Activated CD8-positive, alpha-beta T cell treated with anti-CD3 and anti-CD28 coated beads, Interleukin-2, amount 10 ng/mL, durations not matched to agents 7 days and 5 days (primary cell): ENCODE measurements at regions not wholly inside any gene's neighbourhood (a gene's known extent, or its start where the extent isn't known, plus 50 kb on each side); places are given as distances from the start of the nearest gene placed in this dataset.
A peak's percentile ranks its signal among the peaks of the same experiment; 100 is the strongest.
"Not testable (repeated sequence)": the region's sequence is repeated elsewhere in the genome, so short reads cannot be mapped to it uniquely, and the experiment has no call there.

Experiments
- ATAC-seq: fragments of 150-1000 bp; cut with Tn5 transposase; one replicate; pipeline ENCODE4 v1.10.0; 2021; ENCODE audit warnings: moderate library complexity
- CTCF ChIA-PET: fragments of 350-600 bp; sonication (Branson Sonifier 250); formaldehyde crosslinking; loops from one replicate; lab custom pipeline; 2021; ENCODE audit warnings: antibody characterized with exemption; lab: Charles Lee
- POLR2A ChIA-PET: fragments of 350-600 bp; sonication (Branson Sonifier 250); formaldehyde crosslinking; loops from one replicate; lab custom pipeline; 2021; ENCODE audit warnings: antibody characterized with exemption; lab: Charles Lee
- DNase-seq: peaks from one replicate; pipeline ENCODE4 v3.0.0-alpha.2; 2020
- H3K27ac Mint-ChIP-seq: one replicate; pipeline ENCODE4 v1.8.0; 2021; ENCODE audit warnings: mild to moderate bottlenecking, mixed read lengths
- H3K27me3 Mint-ChIP-seq: one replicate; pipeline ENCODE4 v1.8.0; 2021; ENCODE audit warnings: low read depth, mixed read lengths
- H3K36me3 Mint-ChIP-seq: one replicate; pipeline ENCODE4 v1.8.0; 2021; ENCODE audit warnings: low read depth, mixed read lengths
- H3K4me1 Mint-ChIP-seq: one replicate; pipeline ENCODE4 v1.8.0; 2021; ENCODE audit warnings: low read depth, mixed read lengths
- H3K4me3 Mint-ChIP-seq: one replicate; pipeline ENCODE4 v1.8.0; 2021; ENCODE audit warnings: mild to moderate bottlenecking, mixed read lengths
- H3K9me3 Mint-ChIP-seq: one replicate; pipeline ENCODE4 v1.8.0; 2022; ENCODE audit warnings: mixed read lengths; ENCODE audit not compliant: insufficient read depth

DNA sequence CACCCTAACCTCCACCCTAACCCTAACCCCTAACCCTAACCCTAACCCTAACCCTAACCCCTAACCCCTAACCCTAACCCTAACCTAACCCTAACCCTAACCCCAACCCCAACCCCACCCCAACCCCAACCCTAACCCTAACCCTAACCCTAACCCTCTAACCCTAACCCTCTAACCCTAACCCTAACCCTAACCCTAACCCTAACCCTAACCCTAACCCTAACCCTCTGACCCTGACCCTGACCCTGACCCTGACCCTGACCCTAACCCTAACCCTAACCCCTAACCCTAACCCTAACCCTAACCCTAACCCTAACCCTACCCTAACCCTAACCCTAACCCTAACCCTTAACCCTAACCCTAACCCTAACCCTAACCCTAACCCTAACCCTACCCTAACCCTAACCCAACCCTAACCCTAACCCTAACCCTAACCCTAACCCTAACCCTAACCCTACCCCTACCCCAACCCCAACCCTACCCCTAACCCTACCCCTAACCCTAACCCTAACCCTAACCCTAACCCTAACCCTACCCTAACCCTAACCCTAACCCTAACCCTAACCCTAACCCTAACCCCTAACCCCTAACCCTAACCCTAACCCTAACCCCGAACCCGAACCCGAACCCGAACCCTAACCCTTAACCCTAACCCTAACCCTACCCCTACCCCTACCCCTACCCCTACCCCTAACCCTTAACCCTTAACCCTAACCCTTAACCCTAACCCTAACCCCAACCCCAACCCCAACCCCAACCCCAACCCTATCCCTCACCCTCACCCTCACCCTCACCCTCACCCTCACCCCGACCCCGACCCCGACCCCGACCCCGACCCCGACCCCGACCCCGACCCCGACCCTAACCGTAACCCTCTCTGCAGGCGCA is 186.2 kb upstream of the CHL1 start:
- ATAC-seq, H3K4me1 Mint-ChIP-seq, H3K4me3 Mint-ChIP-seq, H3K36me3 Mint-ChIP-seq, H3K9me3 Mint-ChIP-seq, CTCF ChIA-PET, POLR2A ChIA-PET, H3K27ac Mint-ChIP-seq, H3K27me3 Mint-ChIP-seq, DNase-seq: not testable (repeated sequence)

DNA sequence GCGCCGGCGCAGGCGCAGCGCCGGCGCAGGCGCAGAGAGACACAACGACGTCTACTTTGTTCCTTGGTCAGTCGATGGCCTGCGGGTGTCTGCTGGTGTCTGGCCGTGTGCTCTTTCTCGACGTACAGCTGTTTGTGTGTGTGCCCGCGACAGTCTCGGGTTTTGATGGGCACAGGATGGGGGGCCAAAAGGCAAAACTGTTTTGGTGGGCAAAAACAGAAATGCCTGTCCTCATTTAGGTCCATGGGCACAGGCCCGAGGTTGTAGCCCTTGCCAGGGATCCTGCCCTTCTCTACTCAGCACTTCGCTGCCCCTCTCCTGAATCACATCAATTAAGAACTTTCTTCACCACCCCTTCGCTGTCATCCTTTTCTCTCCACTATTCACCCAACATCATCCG is 184.8 kb upstream of the CHL1 start:
- ChIA-PET CTCF (no interaction called here), POLR2A (no interaction called here)
- Mint-ChIP-seq H3K4me3 (peak overlapping the region; percentile 16), H3K9me3 (peaks cover 6% of the 10 kb centered on the region), H3K36me3 (peaks cover 3% of the 10 kb centered on the region), H3K27me3 (no peaks in the 10 kb centered on the region), H3K4me1 (no peaks in the 10 kb centered on the region), H3K27ac (peak overlapping the region; percentile 78)
- DNase-seq (no peak), ATAC-seq (no peak)

DNA sequence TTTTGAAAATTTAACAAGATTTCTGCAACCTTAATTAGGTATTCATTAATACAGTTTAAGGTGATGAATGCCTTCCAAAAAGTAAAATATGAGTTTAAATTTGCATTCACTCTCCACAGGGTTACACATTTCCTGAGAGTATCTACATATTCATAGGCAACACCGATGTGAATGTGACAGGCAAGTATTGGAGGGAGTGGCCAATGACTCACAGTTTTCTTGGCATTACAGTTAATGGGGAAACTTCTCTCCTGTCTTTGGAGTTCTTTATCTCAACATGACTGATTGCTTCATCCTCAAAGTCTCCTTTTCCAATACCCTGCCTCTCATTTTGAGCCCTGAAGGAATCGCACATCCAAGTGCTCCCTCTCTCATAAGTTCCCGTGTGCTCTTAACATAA is 181.9 kb upstream of the CHL1 start:
- Mint-ChIP-seq H3K4me1 (no peaks in the 10 kb centered on the region), H3K27ac (no peak overlapping the region), H3K9me3 (peaks cover 6% of the 10 kb centered on the region), H3K27me3 (no peaks in the 10 kb centered on the region), H3K36me3 (peaks cover 3% of the 10 kb centered on the region), H3K4me3 (no peak overlapping the region)
- ChIA-PET CTCF (no interaction called here), POLR2A (no interaction called here)
- ATAC-seq (no peak), DNase-seq (no peak)

DNA sequence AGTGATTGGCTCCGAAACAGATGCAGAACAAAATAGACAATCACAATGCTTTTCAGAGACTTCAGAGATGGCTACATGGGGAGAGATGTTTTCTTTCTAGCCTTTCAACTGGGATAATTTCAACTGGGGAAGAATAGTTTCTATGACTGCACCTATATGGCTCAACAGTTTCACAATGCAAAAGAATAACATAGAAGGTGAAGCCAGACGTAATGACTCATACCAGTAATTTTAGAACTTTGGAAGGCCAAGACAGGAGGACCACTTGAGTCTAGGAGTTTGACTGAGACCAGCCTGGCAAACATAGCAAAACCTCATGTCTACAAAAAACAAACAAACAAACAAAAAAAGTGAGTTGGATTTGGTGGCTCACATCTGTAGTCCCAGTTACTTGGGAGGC is 180.2 kb upstream of the CHL1 start:
- POLR2A ChIA-PET: no interaction called here

DNA sequence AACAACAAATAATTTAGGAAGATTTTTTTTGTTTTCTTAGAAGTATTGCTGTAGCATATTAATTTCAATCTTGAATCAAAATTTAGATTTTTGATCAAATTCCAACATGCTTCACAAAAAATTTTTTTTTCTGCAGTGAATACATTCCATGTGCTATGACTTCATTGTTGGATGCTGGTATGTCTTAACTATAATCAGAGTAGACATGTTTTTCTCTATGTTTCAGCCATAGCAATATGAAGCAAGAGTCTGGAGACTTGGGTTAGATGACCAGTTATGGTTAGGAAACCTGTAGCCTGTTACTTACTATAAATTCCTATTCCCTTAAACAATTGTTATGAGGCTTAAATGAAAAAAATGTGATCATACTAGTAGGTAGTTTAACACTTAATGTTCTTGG is 176.1 kb upstream of the CHL1 start:
- no peaks in the 10 kb centered on the region for H3K27me3 Mint-ChIP-seq
- no peak for ATAC-seq
- no peaks in the 10 kb centered on the region for H3K4me1 Mint-ChIP-seq
- no peak for DNase-seq
- H3K9me3 Mint-ChIP-seq: no peaks in the 10 kb centered on the region
- CTCF ChIA-PET: no interaction called here
- H3K36me3 Mint-ChIP-seq: no peaks in the 10 kb centered on the region
- POLR2A ChIA-PET: no interaction called here
- no peak overlapping the region for H3K27ac Mint-ChIP-seq
- H3K4me3 Mint-ChIP-seq: no peak overlapping the region

More for the DNA sequence above, 180.2 kb upstream of the CHL1 start:
- Mint-ChIP-seq H3K27me3 (no peaks in the 10 kb centered on the region), H3K9me3 (peaks cover 6% of the 10 kb centered on the region), H3K27ac (no peak overlapping the region), H3K4me3 (no peak overlapping the region), H3K4me1 (no peaks in the 10 kb centered on the region), H3K36me3 (peaks cover 3% of the 10 kb centered on the region)
- ATAC-seq: no peak
- CTCF ChIA-PET: no interaction called here
- no peak for DNase-seq

DNA sequence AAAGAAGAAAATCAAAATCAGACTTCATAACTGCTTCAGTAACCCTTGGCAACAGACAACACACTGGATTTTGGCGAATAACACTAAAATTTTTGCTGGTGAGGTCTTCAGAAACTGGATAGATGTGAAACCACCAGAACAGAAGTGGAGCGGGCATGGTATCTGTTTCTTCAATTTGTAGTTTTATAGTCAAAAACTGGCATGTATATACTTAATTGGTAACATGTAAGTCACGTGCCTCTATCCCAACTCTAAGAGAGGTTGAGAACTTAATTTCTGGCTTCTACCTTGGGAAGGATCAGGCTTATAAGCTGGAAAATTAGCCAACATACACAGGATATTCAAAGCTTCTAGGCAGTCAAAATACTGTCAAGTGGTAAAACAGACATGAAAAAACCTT is 172.6 kb upstream of the CHL1 start:
- DNase-seq (no peak), ATAC-seq (no peak)
- Mint-ChIP-seq H3K27me3 (no peaks in the 10 kb centered on the region), H3K36me3 (no peaks in the 10 kb centered on the region), H3K27ac (no peak overlapping the region), H3K4me1 (no peaks in the 10 kb centered on the region), H3K4me3 (no peak overlapping the region), H3K9me3 (no peaks in the 10 kb centered on the region)
- ChIA-PET CTCF (no interaction called here), POLR2A (no interaction called here)

DNA sequence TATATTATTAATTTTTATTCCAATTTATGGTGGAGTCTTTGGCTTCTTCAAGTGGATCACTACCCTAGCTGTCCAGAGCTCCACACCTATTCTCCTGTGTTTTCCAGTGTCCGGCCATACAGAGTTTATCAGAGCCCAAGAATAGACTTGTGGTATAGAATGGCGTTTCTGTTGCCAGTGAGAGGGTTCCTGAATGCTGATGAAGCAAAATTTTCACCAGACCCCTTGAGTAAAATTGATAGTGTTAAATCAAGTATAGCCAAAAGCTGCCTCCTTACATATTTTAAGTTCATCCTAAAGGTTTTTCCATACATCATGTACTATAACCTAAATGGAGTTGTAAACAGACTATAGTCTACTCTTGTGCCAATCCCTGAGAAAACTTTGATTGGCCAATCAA is 171.5 kb upstream of the CHL1 start:
- H3K4me3 Mint-ChIP-seq: no peak overlapping the region
- no peaks in the 10 kb centered on the region for H3K4me1 Mint-ChIP-seq
- CTCF ChIA-PET: no interaction called here
- POLR2A ChIA-PET: no interaction called here
- no peaks in the 10 kb centered on the region for H3K9me3 Mint-ChIP-seq
- no peaks in the 10 kb centered on the region for H3K27me3 Mint-ChIP-seq
- no peak overlapping the region for H3K27ac Mint-ChIP-seq
- H3K36me3 Mint-ChIP-seq: no peaks in the 10 kb centered on the region
- ATAC-seq (no peak), DNase-seq (no peak)

DNA sequence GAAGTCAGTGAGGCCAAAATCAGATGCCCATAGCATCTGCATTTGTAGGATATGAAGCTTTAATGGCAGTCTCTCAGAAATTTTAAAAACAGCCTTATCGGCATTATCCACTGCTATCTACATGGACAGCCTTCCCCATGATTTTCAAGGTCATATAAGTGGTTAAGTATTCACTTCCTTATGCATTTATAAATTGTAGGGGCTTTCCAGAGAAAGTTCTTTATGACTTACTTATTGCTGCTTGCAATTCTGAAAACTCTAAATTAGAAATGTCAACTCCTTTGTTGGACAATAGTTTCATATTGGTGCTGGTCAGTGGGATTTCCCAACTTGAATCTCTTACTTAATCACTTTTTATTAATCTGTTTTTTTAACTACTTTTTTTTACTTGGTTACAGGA is 160.6 kb upstream of the CHL1 start:
- POLR2A ChIA-PET: not testable (repeated sequence)

DNA sequence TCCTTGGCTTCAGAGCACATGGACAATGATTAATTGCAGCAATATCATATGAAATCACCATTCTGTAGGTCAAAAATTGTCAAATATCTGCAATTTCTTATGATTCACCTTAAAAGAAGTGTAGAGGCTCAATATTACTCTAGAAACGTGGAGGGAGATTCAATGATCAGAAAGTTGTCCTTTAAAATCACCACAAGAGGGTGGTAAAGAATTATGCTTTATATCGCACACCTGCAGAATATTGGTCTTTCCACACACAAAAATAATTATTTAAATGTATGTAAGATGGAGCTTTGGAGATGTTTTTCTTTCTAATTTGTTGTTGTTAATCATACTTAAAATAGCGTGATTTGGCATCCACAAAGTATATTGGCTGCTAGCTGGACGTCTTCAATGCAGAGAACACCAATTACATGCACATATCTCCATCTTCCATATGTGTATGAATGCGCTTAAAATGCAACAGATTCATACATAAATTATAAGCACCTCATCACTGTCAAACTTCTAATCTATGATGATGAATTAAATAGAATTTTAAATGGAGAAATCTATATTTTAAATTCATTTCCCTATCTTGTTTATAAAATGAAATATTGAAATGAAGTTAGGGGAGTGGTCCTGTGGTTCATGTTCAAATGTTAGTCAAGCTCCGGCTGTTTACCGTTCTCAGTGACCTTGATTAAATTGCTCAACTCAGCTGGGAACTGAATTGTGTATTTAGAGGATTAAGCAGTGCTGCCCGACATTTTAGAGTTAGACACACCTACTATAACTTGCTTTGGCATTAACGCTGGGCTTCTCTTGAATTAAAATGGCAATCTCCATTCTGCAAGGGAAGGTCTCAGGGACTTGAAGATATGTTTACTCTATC is 153.5 kb upstream of the CHL1 start:
- DNase-seq, H3K36me3 Mint-ChIP-seq, H3K27me3 Mint-ChIP-seq, H3K4me1 Mint-ChIP-seq, POLR2A ChIA-PET, H3K4me3 Mint-ChIP-seq, ATAC-seq, H3K27ac Mint-ChIP-seq, H3K9me3 Mint-ChIP-seq: not testable (repeated sequence)
- CTCF ChIA-PET: interaction anchor here (1.9 kb wide), 1 partner anchor 310 kb away, joined by 7 read pairs; no protein-coding TSS in a partner anchor

More for the DNA sequence above, 160.6 kb upstream of the CHL1 start:
- H3K27ac Mint-ChIP-seq, H3K4me1 Mint-ChIP-seq, H3K36me3 Mint-ChIP-seq, H3K4me3 Mint-ChIP-seq, CTCF ChIA-PET, H3K9me3 Mint-ChIP-seq, H3K27me3 Mint-ChIP-seq, DNase-seq, ATAC-seq: not testable (repeated sequence)

DNA sequence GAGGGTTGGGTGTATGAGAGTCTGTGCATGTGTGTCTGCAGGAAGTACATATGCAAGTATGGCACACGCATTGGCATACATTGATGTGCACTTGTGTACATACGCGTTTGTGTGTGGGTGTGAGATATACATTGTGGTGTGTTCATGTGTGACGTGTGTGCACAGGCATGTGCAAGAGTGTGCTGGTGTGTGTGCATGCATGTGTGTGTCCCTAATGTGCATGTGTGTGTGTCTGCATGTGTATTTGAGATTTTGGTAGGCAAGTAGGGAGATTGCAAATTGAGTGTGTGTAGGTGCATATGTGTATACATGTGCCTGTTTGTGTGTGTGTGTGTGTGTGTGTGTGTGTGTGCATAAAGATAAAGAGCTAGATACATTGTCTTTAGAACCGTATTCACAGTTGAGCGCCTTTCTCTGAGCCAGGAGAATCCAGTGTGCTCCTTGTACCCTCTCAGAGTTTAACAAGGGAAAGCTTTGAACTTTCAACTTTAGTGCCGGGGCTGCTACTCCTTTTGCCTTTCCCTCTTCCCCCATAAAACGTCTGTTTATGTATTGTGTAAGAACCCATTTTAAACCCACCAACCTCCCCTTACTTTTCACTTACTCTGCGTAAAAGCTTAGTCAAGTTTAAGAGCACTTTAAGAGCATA is 152.4 kb upstream of the CHL1 start:
- no peaks in the 10 kb centered on the region for H3K36me3 Mint-ChIP-seq
- H3K27ac Mint-ChIP-seq: no peak overlapping the region
- no peaks in the 10 kb centered on the region for H3K9me3 Mint-ChIP-seq
- H3K4me3 Mint-ChIP-seq: no peak overlapping the region
- no peaks in the 10 kb centered on the region for H3K4me1 Mint-ChIP-seq
- H3K27me3 Mint-ChIP-seq: no peaks in the 10 kb centered on the region
- DNase-seq (no peak), ATAC-seq (no peak)
- ChIA-PET POLR2A (no interaction called here), CTCF (no interaction called here)

DNA sequence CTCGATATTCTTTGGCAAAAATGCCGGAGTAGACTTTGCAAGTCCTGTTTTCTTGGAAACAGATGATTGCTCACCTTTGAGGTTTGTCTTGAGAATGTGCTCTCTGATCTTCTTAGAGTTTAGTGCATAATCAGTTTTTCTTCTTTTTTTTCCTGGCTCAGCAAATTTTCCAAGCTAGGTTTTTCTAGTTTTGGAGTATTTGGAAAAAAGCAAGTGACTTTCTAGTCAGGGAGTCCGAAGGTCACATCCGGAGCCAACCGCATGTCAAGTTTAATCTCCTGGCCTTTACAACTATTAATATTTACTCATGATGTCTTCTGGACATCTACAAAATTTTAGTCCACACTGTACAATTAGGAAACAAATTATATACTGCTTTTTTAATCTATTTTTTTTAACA is 151.6 kb upstream of the CHL1 start:
- H3K36me3 Mint-ChIP-seq, DNase-seq, H3K9me3 Mint-ChIP-seq, H3K4me3 Mint-ChIP-seq, POLR2A ChIA-PET, CTCF ChIA-PET, ATAC-seq, H3K27me3 Mint-ChIP-seq, H3K4me1 Mint-ChIP-seq, H3K27ac Mint-ChIP-seq: not testable (repeated sequence)

DNA sequence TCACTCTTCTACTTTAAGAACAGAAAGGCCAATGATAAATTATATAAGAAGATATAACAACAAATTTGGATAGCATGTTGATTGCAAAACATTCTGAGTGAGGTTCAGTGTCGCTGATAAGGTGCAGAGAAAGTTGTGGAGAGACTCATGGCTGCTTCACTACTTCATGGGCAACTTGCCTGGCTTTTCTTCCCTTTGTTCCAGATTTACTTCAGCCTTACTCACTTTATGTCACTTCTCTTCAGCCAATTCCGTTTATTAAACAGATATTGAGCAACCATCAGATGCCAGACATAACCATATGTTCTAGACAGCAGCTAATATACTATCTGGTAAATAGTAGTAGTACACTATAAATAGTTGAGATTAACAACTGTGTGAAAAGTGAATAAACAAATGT is 150.0 kb upstream of the CHL1 start:
- CTCF ChIA-PET: no interaction called here
- H3K27me3 Mint-ChIP-seq: no peaks in the 10 kb centered on the region
- POLR2A ChIA-PET: no interaction called here
- peaks cover 3% of the 10 kb centered on the region for H3K9me3 Mint-ChIP-seq
- no peaks in the 10 kb centered on the region for H3K4me1 Mint-ChIP-seq
- DNase-seq: no peak
- H3K27ac Mint-ChIP-seq: no peak overlapping the region
- no peaks in the 10 kb centered on the region for H3K36me3 Mint-ChIP-seq
- H3K4me3 Mint-ChIP-seq: no peak overlapping the region
- no peak for ATAC-seq
